ENCODE measurements at regions not wholly inside any gene's neighbourhood (a gene's known extent, or its start where the extent isn't known, plus 50 kb on each side); places are given as distances from the start of the nearest gene placed in this dataset.
A peak's percentile ranks its signal among the peaks of the same experiment; 100 is the strongest.
"Not testable (repeated sequence)": the region's sequence is repeated elsewhere in the genome, so short reads cannot be mapped to it uniquely, and the experiment has no call there.

- DNase-seq = no peak
These were observed 1084.3 kb downstream of the TMEM121 start for GRCh38 chr14:106610691-106611090.

GRCh38 chr14:106613256-106613655 is 1086.9 kb downstream of the TMEM121 start:
- DNase-seq = no peak

- DNase-seq = peak in 1 of 2 experiments; percentile 28
These were observed 1092.1 kb downstream of the TMEM121 start for GRCh38 chr14:106618471-106618951.

GRCh38 chr14:106619606-106620005 is 1093.2 kb downstream of the TMEM121 start:
- DNase-seq = no peak

- no peak for DNase-seq
These were observed 1094.0 kb downstream of the TMEM121 start for GRCh38 chr14:106620368-106620767.

- DNase-seq = no peak
These were observed 1095.9 kb downstream of the TMEM121 start for GRCh38 chr14:106622200-106622745.

- no peak for DNase-seq
These were observed 1098.8 kb downstream of the TMEM121 start for GRCh38 chr14:106625186-106625585.

GRCh38 chr14:106626469-106626868 is 1100.1 kb downstream of the TMEM121 start:
- not testable (repeated sequence) for DNase-seq

GRCh38 chr14:106626942-106627588 is 1100.7 kb downstream of the TMEM121 start:
- DNase-seq = peak in 1 of 2 experiments; percentile 50

- no peak for DNase-seq
These were observed 1105.5 kb downstream of the TMEM121 start for GRCh38 chr14:106631879-106632278.

- DNase-seq = no peak
These were observed 1107.3 kb downstream of the TMEM121 start for GRCh38 chr14:106633721-106634120.

- no peak for DNase-seq
These were observed 1109.2 kb downstream of the TMEM121 start for GRCh38 chr14:106635569-106635968.

GRCh38 chr14:106638786-106639452 is 1112.5 kb downstream of the TMEM121 start:
- not testable (repeated sequence) for DNase-seq

GRCh38 chr14:106642090-106642489 is 1115.7 kb downstream of the TMEM121 start:
- DNase-seq = no peak

- DNase-seq = not testable (repeated sequence)
These were observed 1116.6 kb downstream of the TMEM121 start for GRCh38 chr14:106642971-106643370.

- not testable (repeated sequence) for DNase-seq
These were observed 1122.5 kb downstream of the TMEM121 start for GRCh38 chr14:106648874-106649273.

GRCh38 chr14:106651016-106651415 is 1124.6 kb downstream of the TMEM121 start:
- no peak for DNase-seq

- DNase-seq = no peak
These were observed 1126.1 kb downstream of the TMEM121 start for GRCh38 chr14:106652494-106652893.

GRCh38 chr14:106657460-106657859 is 1131.1 kb downstream of the TMEM121 start:
- peak in 1 of 2 experiments; percentile 11 for DNase-seq

- not testable (repeated sequence) for DNase-seq
These were observed 1131.9 kb downstream of the TMEM121 start for GRCh38 chr14:106658066-106658860.

GRCh38 chr14:106661561-106661960 is 1135.2 kb downstream of the TMEM121 start:
- DNase-seq = peak; percentile 12 to 43

GRCh38 chr14:106662936-106663550 is 1136.7 kb downstream of the TMEM121 start:
- no peak for DNase-seq
